ENCODE measurements at regions not wholly inside any gene's neighbourhood (a gene's known extent, or its start where the extent isn't known, plus 50 kb on each side); places are given as distances from the start of the nearest gene placed in this dataset.

- no peak overlapping the region for H3K4ac ChIP-seq (ENCODE audit: low read depth, low read length)
- no peaks in the 10 kb centered on the region for H3K27me3 ChIP-seq (ENCODE audit: insufficient read depth, low read length)
- H3K4me2 ChIP-seq (ENCODE audit: low read length) = no peak overlapping the region
- no peaks in the 10 kb centered on the region for H3K9me3 ChIP-seq (ENCODE audit: insufficient read depth, low read depth, low read length)
- H2AFZ ChIP-seq (ENCODE audit: insufficient read depth, low read length, poor library complexity) = no peak overlapping the region
- no peak overlapping the region for H3K27ac ChIP-seq (ENCODE audit: low read depth, low read length)
- no peak overlapping the region for H2BK5ac ChIP-seq (ENCODE audit: low read depth, low read length, poor library complexity)
- H3K79me2 ChIP-seq (ENCODE audit: control insufficient read depth, insufficient read depth, low read length, poor library complexity) = no peaks in the 10 kb centered on the region
- no peak overlapping the region for H3K4me3 ChIP-seq (ENCODE audit: low read depth, low read length)
- H3K14ac ChIP-seq (ENCODE audit: low read length) = no peak overlapping the region
- H3K9ac ChIP-seq (ENCODE audit: low read length) = no peak overlapping the region
- H3K79me1 ChIP-seq (ENCODE audit: low read length) = no peaks in the 10 kb centered on the region
- H2BK12ac ChIP-seq (ENCODE audit: low read length) = no peak overlapping the region
- H2AK5ac ChIP-seq (ENCODE audit: low read length) = no peak overlapping the region
- H4K91ac ChIP-seq (ENCODE audit: low read depth, low read length) = no peak overlapping the region
- no CpG with 5 or more reads among the region's 6 CpGs for WGBS (ENCODE audit: extremely low coverage, insufficient coverage, insufficient read length)
- H3K36me3 ChIP-seq (ENCODE audit: control insufficient read depth in 1 of 2, insufficient read depth in 2 of 2, low read length in 2 of 2) = no peaks in the 10 kb centered on the region
- H4K12ac ChIP-seq (ENCODE audit: low read depth, low read length) = no peak overlapping the region
- no peak overlapping the region for H4K8ac ChIP-seq (ENCODE audit: low read depth, low read length)
- no peak overlapping the region for H3K18ac ChIP-seq (ENCODE audit: low read length)
- DNase-seq = no peak
- H2BK120ac ChIP-seq (ENCODE audit: insufficient read depth, low read length, poor library complexity) = no peak overlapping the region
- no peaks in the 10 kb centered on the region for H3K4me1 ChIP-seq (ENCODE audit: control insufficient read depth in 1 of 2, insufficient read depth in 2 of 2, low read length in 2 of 2)
- no peak overlapping the region for H3K23ac ChIP-seq (ENCODE audit: low read length)
Measured at GRCh38 chr2:234179031-234179363, 128.5 kb downstream of the SPP2 start.

- Histone ChIP-seq H3K14ac (ENCODE audit: low read length) (no peak overlapping the region), H3K23ac (ENCODE audit: low read length) (no peak overlapping the region), H4K8ac (ENCODE audit: low read depth, low read length) (no peak overlapping the region), H3K4me1 (ENCODE audit: control insufficient read depth in 1 of 2, insufficient read depth in 2 of 2, low read length in 2 of 2) (no peaks in the 10 kb centered on the region), H4K91ac (ENCODE audit: low read depth, low read length) (no peak overlapping the region), H3K36me3 (ENCODE audit: control insufficient read depth in 1 of 2, insufficient read depth in 2 of 2, low read length in 2 of 2) (no peaks in the 10 kb centered on the region), H2AK5ac (ENCODE audit: low read length) (no peak overlapping the region), H4K12ac (ENCODE audit: low read depth, low read length) (no peak overlapping the region), H3K4me3 (ENCODE audit: low read depth, low read length) (no peak overlapping the region), H3K27me3 (ENCODE audit: insufficient read depth, low read length) (no peaks in the 10 kb centered on the region), H3K79me1 (ENCODE audit: low read length) (no peaks in the 10 kb centered on the region), H2BK12ac (ENCODE audit: low read length) (no peak overlapping the region), H3K27ac (ENCODE audit: low read depth, low read length) (no peak overlapping the region), H3K4ac (ENCODE audit: low read depth, low read length) (no peak overlapping the region), H2BK120ac (ENCODE audit: insufficient read depth, low read length, poor library complexity) (no peak overlapping the region), H3K4me2 (ENCODE audit: low read length) (no peak overlapping the region), H3K9ac (ENCODE audit: low read length) (no peak overlapping the region), H3K79me2 (ENCODE audit: control insufficient read depth, insufficient read depth, low read length, poor library complexity) (no peaks in the 10 kb centered on the region), H3K9me3 (ENCODE audit: insufficient read depth, low read depth, low read length) (no peaks in the 10 kb centered on the region), H2AFZ (ENCODE audit: insufficient read depth, low read length, poor library complexity) (no peak overlapping the region), H3K18ac (ENCODE audit: low read length) (no peak overlapping the region), H2BK5ac (ENCODE audit: low read depth, low read length, poor library complexity) (no peak overlapping the region)
- no CpG with 5 or more reads among the region's 10 CpGs for WGBS (ENCODE audit: extremely low coverage, insufficient coverage, insufficient read length)
- DNase-seq = no peak
Measured at GRCh38 chr2:234178330-234179030, 128.0 kb downstream of the SPP2 start.

- Histone ChIP-seq H2AK5ac (ENCODE audit: low read length) (no peak overlapping the region), H3K14ac (ENCODE audit: low read length) (no peak overlapping the region), H2AFZ (ENCODE audit: insufficient read depth, low read length, poor library complexity) (no peak overlapping the region), H2BK12ac (ENCODE audit: low read length) (no peak overlapping the region), H3K4ac (ENCODE audit: low read depth, low read length) (no peak overlapping the region), H3K27me3 (ENCODE audit: insufficient read depth, low read length) (no peaks in the 10 kb centered on the region), H3K36me3 (ENCODE audit: control insufficient read depth in 1 of 2, insufficient read depth in 2 of 2, low read length in 2 of 2) (no peaks in the 10 kb centered on the region), H3K18ac (ENCODE audit: low read length) (no peak overlapping the region), H3K79me2 (ENCODE audit: control insufficient read depth, insufficient read depth, low read length, poor library complexity) (no peaks in the 10 kb centered on the region), H3K4me2 (ENCODE audit: low read length) (no peak overlapping the region), H3K9ac (ENCODE audit: low read length) (no peak overlapping the region), H3K23ac (ENCODE audit: low read length) (no peak overlapping the region), H3K27ac (ENCODE audit: low read depth, low read length) (no peak overlapping the region), H3K9me3 (ENCODE audit: insufficient read depth, low read depth, low read length) (no peaks in the 10 kb centered on the region), H4K8ac (ENCODE audit: low read depth, low read length) (no peak overlapping the region), H4K91ac (ENCODE audit: low read depth, low read length) (no peak overlapping the region), H3K4me3 (ENCODE audit: low read depth, low read length) (no peak overlapping the region), H3K79me1 (ENCODE audit: low read length) (no peaks in the 10 kb centered on the region), H4K12ac (ENCODE audit: low read depth, low read length) (no peak overlapping the region), H2BK120ac (ENCODE audit: insufficient read depth, low read length, poor library complexity) (no peak overlapping the region), H3K4me1 (ENCODE audit: control insufficient read depth in 1 of 2, insufficient read depth in 2 of 2, low read length in 2 of 2) (no peaks in the 10 kb centered on the region), H2BK5ac (ENCODE audit: low read depth, low read length, poor library complexity) (no peak overlapping the region)
- DNase-seq = no peak
- no CpG with 5 or more reads among the region's 6 CpGs for WGBS (ENCODE audit: extremely low coverage, insufficient coverage, insufficient read length)
Measured at GRCh38 chr2:234175649-234176048, 125.1 kb downstream of the SPP2 start.

GRCh38 chr2:234174742-234175141 is 124.2 kb downstream of the SPP2 start:
- H3K27me3 ChIP-seq (ENCODE audit: insufficient read depth, low read length) = no peaks in the 10 kb centered on the region
- H2AFZ ChIP-seq (ENCODE audit: insufficient read depth, low read length, poor library complexity) = no peak overlapping the region
- H4K12ac ChIP-seq (ENCODE audit: low read depth, low read length) = no peak overlapping the region

More at GRCh38 chr2:234174742-234175141, 124.2 kb downstream of the SPP2 start:
- Histone ChIP-seq H3K4me2 (ENCODE audit: low read length) (no peak overlapping the region), H3K9me3 (ENCODE audit: insufficient read depth, low read depth, low read length) (peaks cover 2% of the 10 kb centered on the region), H3K4me1 (ENCODE audit: control insufficient read depth in 1 of 2, insufficient read depth in 2 of 2, low read length in 2 of 2) (no peaks in the 10 kb centered on the region), H4K91ac (ENCODE audit: low read depth, low read length) (no peak overlapping the region), H2AK5ac (ENCODE audit: low read length) (no peak overlapping the region), H4K8ac (ENCODE audit: low read depth, low read length) (no peak overlapping the region), H3K9ac (ENCODE audit: low read length) (no peak overlapping the region), H3K27ac (ENCODE audit: low read depth, low read length) (no peak overlapping the region), H3K36me3 (ENCODE audit: control insufficient read depth in 1 of 2, insufficient read depth in 2 of 2, low read length in 2 of 2) (no peaks in the 10 kb centered on the region), H2BK12ac (ENCODE audit: low read length) (no peak overlapping the region), H3K4ac (ENCODE audit: low read depth, low read length) (no peak overlapping the region), H2BK120ac (ENCODE audit: insufficient read depth, low read length, poor library complexity) (no peak overlapping the region), H3K18ac (ENCODE audit: low read length) (no peak overlapping the region), H3K23ac (ENCODE audit: low read length) (no peak overlapping the region), H3K79me2 (ENCODE audit: control insufficient read depth, insufficient read depth, low read length, poor library complexity) (no peaks in the 10 kb centered on the region), H3K14ac (ENCODE audit: low read length) (no peak overlapping the region), H3K4me3 (ENCODE audit: low read depth, low read length) (no peak overlapping the region), H3K79me1 (ENCODE audit: low read length) (no peaks in the 10 kb centered on the region), H2BK5ac (ENCODE audit: low read depth, low read length, poor library complexity) (no peak overlapping the region)
- WGBS (ENCODE audit: extremely low coverage, insufficient coverage, insufficient read length) = no CpG with 5 or more reads among the region's 5 CpGs
- DNase-seq = no peak
